ENCODE measurements at regions not wholly inside any gene's neighbourhood (a gene's known extent, or its start where the extent isn't known, plus 50 kb on each side); places are given as distances from the start of the nearest gene placed in this dataset.
A peak's percentile ranks its signal among the peaks of the same experiment; 100 is the strongest.
"Not testable (repeated sequence)": the region's sequence is repeated elsewhere in the genome, so short reads cannot be mapped to it uniquely, and the experiment has no call there.

DNA sequence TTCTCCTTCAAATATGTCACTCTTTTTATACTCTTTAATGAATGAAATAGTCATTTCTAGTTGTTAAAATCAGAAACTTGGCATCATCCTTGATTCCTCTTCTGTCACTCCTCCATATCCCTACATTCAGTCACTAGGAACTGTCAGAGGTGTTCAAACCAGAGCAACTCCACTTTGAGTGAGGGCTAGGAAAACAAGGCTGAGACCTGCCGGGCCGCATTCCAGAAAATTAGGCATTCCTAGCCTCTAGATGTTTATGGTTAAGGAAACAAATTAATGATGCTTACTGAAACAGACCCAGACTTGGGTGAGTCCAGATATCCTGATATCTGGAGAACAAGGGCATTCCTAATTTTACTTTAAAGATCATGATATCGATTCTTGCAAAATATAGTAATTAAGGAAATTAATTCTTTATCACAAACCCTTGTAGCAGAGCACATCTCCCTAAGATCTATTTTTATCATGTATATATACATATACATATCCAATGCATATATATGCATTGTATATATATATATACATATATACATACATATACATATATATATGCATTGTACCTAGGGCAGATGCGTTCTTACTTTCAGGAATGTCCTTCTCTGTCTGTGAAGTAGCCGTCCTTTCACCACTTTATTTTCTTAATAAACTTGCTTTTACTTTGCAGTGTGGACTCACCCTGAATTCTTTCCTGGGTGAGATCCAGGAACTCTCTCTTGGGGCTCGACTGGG is 98.4 kb upstream of the GC start:
- no peak for DNase-seq
- TF ChIP-seq POLR2A (IDR thresholded peaks at IDR 0.05; ENCODE audit: low read length) (no peak), GATA1 (IDR thresholded peaks at IDR 0.05; ENCODE audit: low read depth, low read length) (no peak)

DNA sequence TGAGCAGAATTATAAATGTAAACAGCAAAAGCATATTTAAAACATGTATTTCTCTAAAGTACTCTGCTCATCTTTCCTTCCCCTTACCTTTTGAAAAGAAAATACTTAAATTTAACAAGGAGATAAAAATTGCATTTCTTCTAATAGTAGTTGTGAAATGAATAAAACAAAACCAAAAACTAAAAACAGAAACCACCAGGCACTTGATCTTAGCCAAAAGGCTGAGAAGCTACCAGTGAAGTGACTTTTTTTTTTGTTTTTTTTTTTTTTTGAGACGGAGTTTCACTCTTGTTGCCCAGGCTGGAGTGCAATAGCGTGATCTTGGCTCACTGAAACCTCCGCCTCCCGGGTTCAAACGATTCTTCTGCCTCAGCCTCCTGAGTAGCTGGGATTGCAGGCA is 116.5 kb upstream of the GC start:
- DNase-seq, result not testable (repeated sequence)

DNA sequence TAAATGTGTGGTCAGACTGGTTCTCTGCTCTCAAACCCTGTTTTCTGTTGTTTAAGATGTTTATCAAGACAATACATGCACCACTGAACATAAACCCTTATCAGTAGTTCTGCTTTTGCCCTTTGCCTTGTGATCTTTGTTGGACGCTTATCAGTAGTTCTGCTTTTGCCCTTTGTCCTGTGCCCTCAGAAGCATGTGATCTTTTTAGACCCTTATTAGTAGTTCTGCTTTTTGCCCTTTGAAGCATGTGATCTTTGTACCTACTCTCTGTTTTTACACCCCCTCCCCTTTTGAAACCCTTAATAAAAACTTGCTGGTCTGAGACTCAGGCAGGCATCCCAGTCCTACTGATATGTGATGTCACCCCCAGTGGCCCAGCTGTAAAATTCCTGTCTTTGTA is 121.7 kb upstream of the GC start:
- not testable (repeated sequence) for DNase-seq

DNA sequence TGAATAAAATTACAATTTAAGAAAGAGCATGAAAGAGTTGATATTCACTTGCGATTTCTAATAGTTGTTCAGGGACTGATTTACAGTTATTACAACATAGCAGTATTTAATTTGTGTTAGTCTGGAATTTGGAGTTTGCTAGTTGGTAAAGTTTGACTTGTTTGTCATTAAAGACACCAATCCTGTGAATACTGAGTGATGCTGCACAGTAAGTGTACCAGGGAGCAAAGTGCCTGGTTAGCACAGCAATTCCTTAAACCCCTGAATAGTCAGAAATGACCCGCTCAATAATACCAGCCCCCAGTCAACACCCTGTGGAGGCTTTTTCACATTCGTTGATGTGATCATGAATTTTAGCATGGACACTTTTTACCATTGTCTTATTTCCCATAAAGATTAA is 122.2 kb upstream of the GC start:
- no peak for DNase-seq

DNA sequence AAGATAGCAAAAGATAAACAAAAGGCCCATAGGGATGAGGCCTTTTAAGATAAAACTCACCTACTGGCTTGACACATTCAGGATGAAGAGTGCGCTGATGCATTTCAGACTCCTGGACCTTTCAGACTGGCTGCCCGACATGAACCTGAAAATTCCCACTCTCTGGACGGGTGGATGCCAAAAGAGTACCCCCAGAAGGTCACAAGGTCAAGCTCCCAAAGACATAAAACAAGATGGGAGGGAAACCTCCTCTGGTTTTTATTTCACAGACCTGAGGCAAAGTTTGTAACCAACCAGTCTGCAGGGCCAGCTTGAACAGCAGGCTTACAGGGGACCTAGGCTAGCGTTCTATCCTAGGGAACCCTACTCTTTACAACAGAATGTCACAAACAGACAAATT is 123.2 kb upstream of the GC start:
- no peak for DNase-seq
- TF ChIP-seq GATA1 (IDR thresholded peaks at IDR 0.05; ENCODE audit: low read depth, low read length) (no peak), POLR2A (IDR thresholded peaks at IDR 0.05; ENCODE audit: low read length) (no peak)

More for the DNA sequence above, 122.2 kb upstream of the GC start:
- TF ChIP-seq GATA1 (IDR thresholded peaks at IDR 0.05; ENCODE audit: low read depth, low read length) (no peak), POLR2A (IDR thresholded peaks at IDR 0.05; ENCODE audit: low read length) (no peak)

DNA sequence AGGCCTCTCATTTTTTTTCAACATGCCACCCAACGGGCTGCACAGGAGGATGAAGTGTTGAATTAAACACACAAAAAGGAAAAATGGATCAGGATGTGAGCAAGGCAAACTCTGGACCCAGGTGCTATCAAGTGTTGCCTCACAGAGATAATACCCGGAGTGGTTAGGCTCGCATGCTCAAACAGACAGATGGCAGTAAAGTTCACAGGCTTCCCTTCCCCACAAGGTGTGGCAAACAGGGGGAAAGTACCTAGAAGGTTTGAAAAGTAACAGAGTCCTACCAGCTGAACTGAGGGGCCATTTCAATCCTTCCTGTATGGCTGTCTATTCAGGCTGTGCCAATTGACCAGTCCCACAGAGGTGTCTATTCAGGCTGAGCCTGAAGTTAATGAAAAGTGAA is 123.9 kb upstream of the GC start:
- no peak for DNase-seq
- TF ChIP-seq GATA1 (IDR thresholded peaks at IDR 0.05; ENCODE audit: low read depth, low read length), result no peak
- no peak for TF ChIP-seq POLR2A (IDR thresholded peaks at IDR 0.05; ENCODE audit: low read length)

DNA sequence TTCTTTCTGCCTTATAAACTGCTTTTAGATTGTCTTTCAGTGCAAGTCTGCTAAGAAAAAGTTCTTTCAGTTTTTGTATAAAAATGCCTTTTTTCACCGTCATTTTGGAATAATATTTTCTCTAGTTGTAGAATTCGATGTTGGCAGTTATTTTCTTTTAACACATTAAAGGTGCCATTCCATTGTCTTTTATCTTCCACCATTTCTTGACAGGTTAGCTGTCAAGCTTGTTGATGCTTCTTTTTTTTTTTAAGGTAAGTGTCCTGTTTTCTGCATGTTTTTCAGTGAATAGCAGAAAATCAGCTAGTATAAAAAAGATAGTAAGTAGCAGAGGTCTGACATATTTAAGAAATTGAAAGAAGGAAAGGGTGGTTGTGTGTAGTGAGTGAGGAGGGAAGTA is 118.5 kb upstream of the NPFFR2 start:
- TF ChIP-seq GATA1 (IDR thresholded peaks at IDR 0.05; ENCODE audit: low read depth, low read length) (no peak), POLR2A (IDR thresholded peaks at IDR 0.05; ENCODE audit: low read length) (no peak)
- DNase-seq, result no peak

DNA sequence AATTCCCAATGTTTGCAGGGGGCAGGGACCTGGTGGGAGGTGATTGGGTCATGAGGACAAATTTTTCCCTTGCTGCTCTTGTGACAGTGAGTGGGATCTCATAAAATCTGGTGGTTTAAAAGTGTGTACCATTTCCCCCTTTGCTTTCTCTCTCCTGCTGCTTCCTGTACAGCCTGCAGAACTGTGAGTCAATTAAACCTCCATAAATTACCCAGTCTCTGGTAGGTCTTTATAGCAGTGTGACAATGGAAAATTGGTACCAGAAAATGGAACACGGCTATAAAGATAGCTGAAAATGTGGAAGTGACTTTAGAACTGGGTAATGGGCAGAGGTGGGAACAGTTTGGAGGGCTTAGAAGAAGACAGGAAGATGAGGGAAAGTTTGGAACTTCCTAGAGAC is 108.7 kb upstream of the NPFFR2 start:
- TF ChIP-seq POLR2A (IDR thresholded peaks at IDR 0.05; ENCODE audit: low read length) (no peak), GATA1 (IDR thresholded peaks at IDR 0.05; ENCODE audit: low read depth, low read length) (no peak)
- no peak for DNase-seq

DNA sequence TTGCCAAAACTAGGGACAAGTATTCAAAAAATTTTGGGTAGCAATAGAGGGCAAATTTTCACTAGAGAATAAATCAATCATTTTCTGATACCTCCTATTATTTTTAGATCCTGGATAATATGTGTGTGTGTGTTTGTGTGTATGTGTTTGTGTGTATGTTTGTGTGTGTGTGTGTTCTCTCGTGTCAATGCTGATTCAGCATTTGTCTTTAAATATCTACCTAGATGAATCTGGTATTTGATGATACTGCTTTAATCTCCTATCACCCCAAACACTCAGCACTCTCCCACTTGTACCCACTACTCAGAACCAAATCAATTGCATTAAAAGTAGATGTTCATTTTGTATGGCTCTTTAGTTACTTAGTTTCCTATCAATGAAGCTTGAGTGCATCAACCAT is 101.3 kb upstream of the NPFFR2 start:
- DNase-seq, result no peak
- TF ChIP-seq POLR2A (IDR thresholded peaks at IDR 0.05; ENCODE audit: low read length) (no peak), GATA1 (IDR thresholded peaks at IDR 0.05; ENCODE audit: low read depth, low read length) (no peak)

DNA sequence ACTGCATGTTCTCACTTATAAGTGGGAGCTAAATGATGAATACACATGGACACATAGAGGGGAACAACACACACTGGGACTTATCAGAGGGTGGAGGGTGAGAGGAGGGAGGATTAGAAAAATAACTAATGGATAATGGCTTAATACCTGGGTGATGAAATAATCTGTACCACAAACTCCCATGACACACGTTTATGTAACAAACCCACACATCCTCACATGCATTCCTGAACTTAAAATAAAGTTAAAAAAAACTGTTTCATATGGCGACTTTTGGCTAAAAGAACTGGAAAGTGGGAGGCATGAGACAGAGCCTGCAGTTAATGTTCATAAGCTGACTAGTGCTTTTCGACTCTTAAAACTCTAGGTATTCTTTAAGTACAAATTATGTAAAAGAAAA is 98.9 kb upstream of the NPFFR2 start:
- DNase-seq, result no peak

DNA sequence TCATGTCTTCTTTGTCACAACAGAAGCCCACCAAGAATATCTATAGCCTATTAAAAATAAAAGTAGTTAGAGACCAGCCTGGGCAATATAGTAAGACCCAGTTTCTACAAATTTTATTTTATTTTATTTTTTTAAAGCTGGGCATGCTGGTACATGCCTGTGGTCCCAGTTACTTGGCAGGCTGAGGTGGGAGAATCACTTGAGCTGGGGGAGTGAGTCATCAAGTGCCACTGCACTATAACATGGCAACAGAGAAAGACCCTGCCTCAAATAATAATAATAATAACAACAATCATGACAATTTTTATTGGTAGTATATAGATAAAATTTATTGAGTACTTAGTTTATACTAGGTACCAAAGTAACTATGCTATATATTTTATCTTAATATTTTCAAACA is 93.0 kb upstream of the NPFFR2 start:
- no peak for DNase-seq
- TF ChIP-seq POLR2A (IDR thresholded peaks at IDR 0.05; ENCODE audit: low read length) (no peak), GATA1 (IDR thresholded peaks at IDR 0.05; ENCODE audit: low read depth, low read length) (no peak)

More for the DNA sequence above, 98.9 kb upstream of the NPFFR2 start:
- no peak for TF ChIP-seq GATA1 (IDR thresholded peaks at IDR 0.05; ENCODE audit: low read depth, low read length)
- TF ChIP-seq POLR2A (IDR thresholded peaks at IDR 0.05; ENCODE audit: low read length), result no peak

DNA sequence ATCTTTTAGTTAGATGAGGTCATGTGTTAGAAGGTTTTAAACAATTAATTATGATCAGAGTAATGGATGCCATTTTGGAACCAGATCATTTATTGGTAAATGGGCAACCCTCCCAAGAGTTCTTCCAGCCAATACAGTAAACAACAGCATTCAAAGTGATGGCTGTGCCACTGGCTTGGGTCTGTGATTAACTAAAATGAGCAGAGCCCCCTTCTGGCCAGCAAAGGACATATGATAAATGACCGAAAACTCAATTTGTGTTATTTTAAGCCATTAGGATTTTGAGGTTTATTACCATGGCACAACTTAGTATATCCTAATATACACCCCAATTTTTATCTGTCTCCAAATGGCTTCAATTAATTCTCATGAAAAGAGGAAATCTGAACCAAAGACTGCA is 90.8 kb upstream of the NPFFR2 start:
- no peak for TF ChIP-seq POLR2A (IDR thresholded peaks at IDR 0.05; ENCODE audit: low read length)
- TF ChIP-seq GATA1 (IDR thresholded peaks at IDR 0.05; ENCODE audit: low read depth, low read length), result no peak
- peak; percentile 9 to 25 for DNase-seq

DNA sequence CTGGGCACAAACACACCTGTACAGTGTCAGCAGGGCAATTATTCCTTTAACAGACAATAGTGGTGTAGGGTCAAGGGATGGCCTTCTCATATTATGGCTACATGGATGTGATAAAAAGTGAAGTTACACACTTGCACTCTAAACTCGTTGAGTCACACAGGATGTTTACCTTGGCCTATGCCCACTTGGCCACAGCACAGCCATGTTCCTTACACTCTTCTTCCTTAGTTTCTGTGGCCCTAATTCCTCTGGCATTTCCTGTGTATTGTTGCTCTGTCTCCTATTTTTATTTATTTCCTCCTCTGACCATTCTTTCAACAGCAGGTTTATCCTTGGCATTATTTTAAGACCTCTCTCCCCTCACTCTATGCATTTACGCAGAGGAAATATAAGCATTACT is 86.8 kb upstream of the NPFFR2 start:
- DNase-seq, result no peak
- TF ChIP-seq POLR2A (IDR thresholded peaks at IDR 0.05; ENCODE audit: low read length) (no peak), GATA1 (IDR thresholded peaks at IDR 0.05; ENCODE audit: low read depth, low read length) (no peak)

DNA sequence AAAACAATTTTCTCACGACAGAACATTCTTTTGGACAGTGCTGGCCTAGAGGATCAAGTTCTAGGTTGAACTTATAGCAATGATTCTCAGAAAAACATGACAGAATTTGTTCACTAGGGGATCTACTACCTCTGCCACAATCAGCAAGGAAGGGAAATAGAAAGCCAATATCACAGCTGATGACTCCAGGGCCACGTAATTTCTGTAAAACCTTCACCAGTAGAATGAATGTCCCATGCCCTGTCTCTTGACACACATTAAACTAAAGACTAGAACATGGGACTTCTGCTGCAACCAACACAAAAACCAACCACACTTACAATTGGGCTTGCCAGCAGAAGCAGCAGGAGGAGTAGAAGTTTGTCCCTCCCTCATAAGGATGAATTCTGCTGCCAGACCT is 86.0 kb upstream of the NPFFR2 start:
- no peak for DNase-seq
- TF ChIP-seq POLR2A (IDR thresholded peaks at IDR 0.05; ENCODE audit: low read length) (no peak), GATA1 (IDR thresholded peaks at IDR 0.05; ENCODE audit: low read depth, low read length) (no peak)

DNA sequence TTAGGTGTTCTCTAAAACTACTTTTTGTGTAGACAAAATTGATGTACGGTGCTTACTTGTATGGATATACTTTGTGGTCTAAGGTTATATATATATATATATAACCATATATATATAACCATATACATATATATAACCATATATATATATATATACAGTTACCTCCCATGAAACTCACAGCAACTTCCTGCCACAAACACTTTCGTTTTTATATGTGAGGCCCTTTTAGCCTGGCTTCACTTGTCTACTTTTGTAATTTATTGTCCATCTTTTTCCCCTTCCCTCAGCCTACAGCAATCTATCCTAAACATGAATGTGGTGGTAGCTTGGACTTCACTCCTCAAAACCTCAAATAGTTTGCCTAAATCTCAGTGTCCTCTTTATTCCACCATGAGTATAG is 72.8 kb upstream of the NPFFR2 start:
- TF ChIP-seq GATA1 (IDR thresholded peaks at IDR 0.05; ENCODE audit: low read depth, low read length) (no peak), POLR2A (IDR thresholded peaks at IDR 0.05; ENCODE audit: low read length) (no peak)
- no peak for DNase-seq
